ENCODE measurements at regions not wholly inside any gene's neighbourhood (a gene's known extent, or its start where the extent isn't known, plus 50 kb on each side); places are given as distances from the start of the nearest gene placed in this dataset.

DNA sequence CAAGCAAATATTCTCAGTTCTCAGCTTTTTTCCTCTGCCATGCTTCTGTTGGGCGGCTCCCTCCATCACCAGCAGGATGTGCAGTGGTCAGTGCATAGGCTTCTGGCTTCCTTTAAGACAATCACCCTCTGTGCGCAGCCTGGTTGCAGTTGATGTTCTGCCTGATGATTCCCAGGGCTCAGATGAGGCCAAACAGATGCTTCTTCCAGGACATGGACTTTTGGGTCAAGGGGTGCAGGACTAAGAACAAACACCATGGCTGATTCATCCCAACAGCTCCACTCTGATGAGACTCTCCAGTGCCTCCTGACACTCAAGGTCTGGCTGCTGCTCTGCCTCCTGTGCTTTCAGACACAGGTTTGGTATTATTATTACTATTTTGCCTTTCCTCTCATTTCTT, 554.8 kb upstream of the CDH4 start:
- H3K27me3 Mint-ChIP-seq = peaks cover 12% of the 10 kb centered on the region
- H3K9me3 Mint-ChIP-seq = no peaks in the 10 kb centered on the region
- H3K36me3 Mint-ChIP-seq (ENCODE audit: low read depth) = no peaks in the 10 kb centered on the region
- peaks cover 6% of the 10 kb centered on the region for H3K4me1 Mint-ChIP-seq (ENCODE audit: low read depth)
- H3K27ac Mint-ChIP-seq = no peak overlapping the region
- no peak overlapping the region for H3K4me3 Mint-ChIP-seq
- no peak for DNase-seq

DNA sequence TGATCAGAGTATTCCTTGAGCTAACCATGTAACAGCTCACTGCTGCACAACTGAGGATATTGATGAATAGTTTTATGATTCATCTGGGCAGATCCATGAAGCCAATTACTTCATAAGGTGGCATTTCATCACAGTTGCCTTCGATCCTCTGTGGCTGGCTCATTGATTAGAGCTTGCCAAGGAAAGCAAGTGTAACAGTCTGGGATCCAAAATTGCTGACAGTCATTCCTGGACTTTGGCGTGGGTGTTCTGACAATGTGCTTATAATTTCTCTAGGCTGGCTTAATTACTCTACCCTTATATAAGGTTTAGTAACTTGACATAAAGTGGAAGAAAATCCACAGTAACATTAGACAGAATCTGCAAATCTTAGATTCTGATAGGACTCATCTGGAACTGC, 551.3 kb upstream of the CDH4 start:
- no peaks in the 10 kb centered on the region for H3K9me3 Mint-ChIP-seq
- no peaks in the 10 kb centered on the region for H3K4me1 Mint-ChIP-seq (ENCODE audit: low read depth)
- no peaks in the 10 kb centered on the region for H3K27me3 Mint-ChIP-seq
- no peak for DNase-seq
- no peaks in the 10 kb centered on the region for H3K36me3 Mint-ChIP-seq (ENCODE audit: low read depth)
- H3K4me3 Mint-ChIP-seq = no peak overlapping the region
- no peak overlapping the region for H3K27ac Mint-ChIP-seq

DNA sequence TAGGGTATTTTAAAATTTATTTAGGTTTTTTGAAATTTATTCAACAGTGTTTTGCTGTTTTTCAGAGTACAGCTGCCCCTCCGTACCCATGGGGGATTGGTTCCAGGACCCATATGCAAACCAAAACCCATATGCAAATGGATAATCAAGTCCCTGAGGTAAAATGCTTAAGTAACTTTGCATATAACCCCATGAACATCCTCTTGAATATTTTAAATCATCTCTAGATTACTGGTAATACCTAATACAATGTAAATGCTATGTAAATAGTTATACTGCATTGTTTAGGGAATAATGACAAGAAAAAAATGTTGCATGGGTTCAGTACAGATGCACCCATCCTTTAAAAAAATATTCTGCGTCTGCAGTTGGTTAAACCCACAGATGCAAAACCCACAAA, 547.9 kb upstream of the CDH4 start:
- no peak overlapping the region for H3K27ac Mint-ChIP-seq
- H3K36me3 Mint-ChIP-seq (ENCODE audit: low read depth) = no peaks in the 10 kb centered on the region
- H3K4me3 Mint-ChIP-seq = no peak overlapping the region
- no peak for DNase-seq
- no peaks in the 10 kb centered on the region for H3K27me3 Mint-ChIP-seq
- H3K9me3 Mint-ChIP-seq = no peaks in the 10 kb centered on the region
- H3K4me1 Mint-ChIP-seq (ENCODE audit: low read depth) = no peaks in the 10 kb centered on the region

DNA sequence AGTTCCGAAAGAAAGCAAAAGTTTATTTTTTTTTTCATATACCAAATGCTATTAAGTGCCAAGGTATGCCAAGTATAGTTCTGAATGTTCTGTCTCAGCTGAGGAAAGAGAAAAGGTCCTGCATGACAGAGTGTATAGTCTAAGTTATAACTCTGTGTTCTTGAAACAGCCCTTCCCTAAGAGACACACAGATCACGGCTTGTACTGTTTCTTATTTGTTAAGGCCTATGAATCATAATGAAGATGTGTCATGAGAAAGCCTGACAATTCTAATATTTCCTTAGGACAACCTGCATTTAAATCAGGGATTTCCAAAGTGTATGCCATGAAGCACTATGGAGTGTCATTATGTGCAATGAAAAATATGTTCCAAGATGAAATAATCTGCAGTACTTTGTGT, 538.7 kb upstream of the CDH4 start:
- no peaks in the 10 kb centered on the region for H3K4me1 Mint-ChIP-seq (ENCODE audit: low read depth)
- H3K4me3 Mint-ChIP-seq = no peak overlapping the region
- no peak for DNase-seq
- peaks cover 7% of the 10 kb centered on the region for H3K27me3 Mint-ChIP-seq
- no peak overlapping the region for H3K27ac Mint-ChIP-seq
- H3K9me3 Mint-ChIP-seq = no peaks in the 10 kb centered on the region
- H3K36me3 Mint-ChIP-seq (ENCODE audit: low read depth) = no peaks in the 10 kb centered on the region

- H3K27me3 Mint-ChIP-seq = peaks cover 20% of the 10 kb centered on the region
- H3K9me3 Mint-ChIP-seq = no peaks in the 10 kb centered on the region
- DNase-seq = no peak
- H3K4me1 Mint-ChIP-seq (ENCODE audit: low read depth) = no peaks in the 10 kb centered on the region
- H3K27ac Mint-ChIP-seq = no peak overlapping the region
- H3K36me3 Mint-ChIP-seq (ENCODE audit: low read depth) = no peaks in the 10 kb centered on the region
- H3K4me3 Mint-ChIP-seq = no peak overlapping the region
These were observed 536.9 kb upstream of the CDH4 start for GRCh38 chr20:60715172-60715571.

GRCh38 chr20:60718743-60719480, 533.1 kb upstream of the CDH4 start:
- Mint-ChIP-seq H3K4me1 (ENCODE audit: low read depth) (no peaks in the 10 kb centered on the region), H3K4me3 (no peak overlapping the region), H3K27ac (no peak overlapping the region), H3K9me3 (no peaks in the 10 kb centered on the region), H3K27me3 (peaks cover 22% of the 10 kb centered on the region), H3K36me3 (ENCODE audit: low read depth) (no peaks in the 10 kb centered on the region)
- DNase-seq = no peak

DNA sequence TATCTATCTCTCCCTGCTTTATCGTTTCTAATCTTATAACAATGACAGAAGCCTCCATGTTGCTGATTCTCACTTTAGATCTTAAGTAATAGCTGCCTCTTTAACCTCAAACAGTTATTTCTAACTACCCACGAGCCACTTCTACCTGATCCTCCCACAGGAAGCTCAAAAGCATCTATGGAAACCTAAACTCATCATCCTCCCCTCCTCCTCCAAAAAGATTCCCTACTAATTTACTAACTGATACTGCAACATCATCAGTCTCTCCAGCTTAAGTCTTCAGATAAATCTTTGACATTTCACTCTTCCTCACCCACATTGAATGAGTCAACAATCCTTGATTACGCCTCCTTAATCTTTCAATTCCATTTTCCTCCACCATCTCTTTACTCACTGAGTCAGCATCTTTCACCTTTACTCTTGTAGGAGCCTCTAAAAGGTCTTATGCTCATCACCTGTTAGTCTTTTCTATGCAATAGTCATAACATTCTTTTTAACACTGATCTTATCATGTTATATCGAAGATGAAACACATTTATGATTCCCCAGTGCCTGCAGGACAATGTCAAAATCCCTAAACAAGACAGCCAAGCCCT, 526.7 kb upstream of the CDH4 start:
- H3K27me3 Mint-ChIP-seq = no peaks in the 10 kb centered on the region
- DNase-seq = no peak

DNA sequence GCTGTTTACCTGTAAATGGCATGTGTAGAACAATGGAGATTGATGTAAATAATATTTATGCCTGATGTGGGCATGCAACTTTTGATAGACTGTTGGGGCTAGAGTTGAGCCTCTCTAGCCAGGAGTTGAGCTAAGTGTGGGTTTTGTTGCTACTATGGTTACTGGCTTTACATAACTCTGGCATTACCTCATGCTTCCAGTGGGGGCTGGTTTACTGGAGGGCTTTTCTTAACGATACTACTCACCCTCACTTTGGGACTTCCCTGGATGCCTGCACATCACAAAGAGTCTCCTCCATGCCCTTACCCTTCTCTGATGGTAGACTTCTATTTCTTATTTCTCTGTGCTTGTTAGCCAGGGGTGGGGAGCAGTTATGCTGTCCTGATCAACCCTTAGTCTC, 524.6 kb upstream of the CDH4 start:
- H3K36me3 Mint-ChIP-seq (ENCODE audit: low read depth) = no peaks in the 10 kb centered on the region

More for the DNA sequence above, 526.7 kb upstream of the CDH4 start:
- no peak overlapping the region for H3K27ac Mint-ChIP-seq
- H3K36me3 Mint-ChIP-seq (ENCODE audit: low read depth) = no peaks in the 10 kb centered on the region
- no peak overlapping the region for H3K4me3 Mint-ChIP-seq
- no peaks in the 10 kb centered on the region for H3K9me3 Mint-ChIP-seq
- H3K4me1 Mint-ChIP-seq (ENCODE audit: low read depth) = no peaks in the 10 kb centered on the region

DNA sequence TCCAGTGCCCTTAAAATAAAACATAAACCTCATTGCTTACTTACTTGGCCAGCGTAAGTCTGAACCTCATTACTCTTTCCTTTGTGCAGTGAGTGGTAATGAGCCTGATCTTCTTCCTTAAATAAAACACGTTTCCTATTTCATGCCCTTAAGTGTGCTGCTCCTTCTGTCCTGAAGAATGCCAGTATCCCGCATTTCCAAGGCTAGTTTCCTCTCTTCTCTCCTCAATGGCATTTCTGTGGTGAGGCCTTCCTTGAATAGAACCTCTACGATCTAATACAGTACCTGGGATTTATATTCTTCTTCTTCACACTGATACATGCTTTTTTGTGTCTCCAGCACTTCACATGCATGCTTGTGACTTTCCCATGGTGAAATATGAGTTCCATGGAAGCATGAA, 523.4 kb upstream of the CDH4 start:
- Mint-ChIP-seq H3K36me3 (ENCODE audit: low read depth) (no peaks in the 10 kb centered on the region), H3K27ac (no peak overlapping the region), H3K4me3 (no peak overlapping the region), H3K9me3 (no peaks in the 10 kb centered on the region), H3K27me3 (peaks cover 3% of the 10 kb centered on the region), H3K4me1 (ENCODE audit: low read depth) (no peaks in the 10 kb centered on the region)
- no peak for DNase-seq

More for the DNA sequence above, 524.6 kb upstream of the CDH4 start:
- Mint-ChIP-seq H3K4me3 (no peak overlapping the region), H3K4me1 (ENCODE audit: low read depth) (no peaks in the 10 kb centered on the region), H3K9me3 (no peaks in the 10 kb centered on the region), H3K27me3 (peaks cover 3% of the 10 kb centered on the region), H3K27ac (no peak overlapping the region)
- no peak for DNase-seq

DNA sequence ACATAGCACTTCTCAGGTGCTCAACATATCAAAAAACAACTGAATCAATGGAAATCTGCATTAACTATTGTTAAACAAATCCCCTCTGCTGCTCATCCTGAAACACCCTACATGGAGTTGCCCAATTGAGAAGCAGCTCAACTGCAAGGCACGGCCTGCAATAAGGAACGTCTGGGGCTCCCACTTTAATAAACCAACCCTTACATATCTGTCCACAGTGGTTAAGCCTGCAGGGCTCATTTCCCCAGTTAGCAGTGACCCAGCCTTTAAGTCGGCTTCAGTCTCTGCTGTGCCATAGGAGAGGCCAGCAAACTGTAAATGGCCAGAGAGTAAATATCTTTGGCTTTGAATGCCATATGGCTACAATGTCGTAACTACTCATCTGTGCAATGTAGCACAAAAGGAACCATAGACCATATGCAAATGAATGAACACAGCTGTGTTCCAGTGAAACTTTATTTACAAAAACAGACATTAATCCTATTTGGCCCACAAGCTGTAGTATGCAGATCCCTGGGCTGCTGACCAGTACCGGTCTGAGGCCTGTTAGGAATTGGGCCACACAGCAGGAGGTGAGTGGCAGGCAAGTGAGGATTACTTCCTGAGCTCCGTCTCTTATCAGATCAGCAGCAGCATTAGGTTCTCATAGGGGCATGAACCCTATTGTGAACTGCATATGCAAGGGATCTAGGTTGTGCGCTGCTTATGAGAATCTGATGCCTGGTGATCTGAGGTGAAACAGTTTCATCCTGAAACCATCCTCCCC, 522.7 kb upstream of the CDH4 start:
- Mint-ChIP-seq H3K9me3 (no peaks in the 10 kb centered on the region), H3K27ac (no peak overlapping the region), H3K36me3 (ENCODE audit: low read depth) (no peaks in the 10 kb centered on the region), H3K4me3 (no peak overlapping the region), H3K27me3 (peaks cover 3% of the 10 kb centered on the region), H3K4me1 (ENCODE audit: low read depth) (no peaks in the 10 kb centered on the region)
- no peak for DNase-seq

- no peak overlapping the region for H3K4me3 Mint-ChIP-seq
These were observed 519.7 kb upstream of the CDH4 start for GRCh38 chr20:60732322-60732721.

GRCh38 chr20:60748086-60748485, 504.0 kb upstream of the CDH4 start:
- H3K4me3 Mint-ChIP-seq = no peak overlapping the region
- DNase-seq = no peak
- no peak overlapping the region for H3K27ac Mint-ChIP-seq
- no peaks in the 10 kb centered on the region for H3K36me3 Mint-ChIP-seq (ENCODE audit: low read depth)
- no peaks in the 10 kb centered on the region for H3K9me3 Mint-ChIP-seq
- no peaks in the 10 kb centered on the region for H3K27me3 Mint-ChIP-seq
- no peaks in the 10 kb centered on the region for H3K4me1 Mint-ChIP-seq (ENCODE audit: low read depth)

More at GRCh38 chr20:60732322-60732721, 519.7 kb upstream of the CDH4 start:
- H3K27me3 Mint-ChIP-seq = peaks cover 3% of the 10 kb centered on the region
- H3K9me3 Mint-ChIP-seq = no peaks in the 10 kb centered on the region
- no peak overlapping the region for H3K27ac Mint-ChIP-seq
- DNase-seq = no peak
- no peaks in the 10 kb centered on the region for H3K36me3 Mint-ChIP-seq (ENCODE audit: low read depth)
- no peaks in the 10 kb centered on the region for H3K4me1 Mint-ChIP-seq (ENCODE audit: low read depth)

DNA sequence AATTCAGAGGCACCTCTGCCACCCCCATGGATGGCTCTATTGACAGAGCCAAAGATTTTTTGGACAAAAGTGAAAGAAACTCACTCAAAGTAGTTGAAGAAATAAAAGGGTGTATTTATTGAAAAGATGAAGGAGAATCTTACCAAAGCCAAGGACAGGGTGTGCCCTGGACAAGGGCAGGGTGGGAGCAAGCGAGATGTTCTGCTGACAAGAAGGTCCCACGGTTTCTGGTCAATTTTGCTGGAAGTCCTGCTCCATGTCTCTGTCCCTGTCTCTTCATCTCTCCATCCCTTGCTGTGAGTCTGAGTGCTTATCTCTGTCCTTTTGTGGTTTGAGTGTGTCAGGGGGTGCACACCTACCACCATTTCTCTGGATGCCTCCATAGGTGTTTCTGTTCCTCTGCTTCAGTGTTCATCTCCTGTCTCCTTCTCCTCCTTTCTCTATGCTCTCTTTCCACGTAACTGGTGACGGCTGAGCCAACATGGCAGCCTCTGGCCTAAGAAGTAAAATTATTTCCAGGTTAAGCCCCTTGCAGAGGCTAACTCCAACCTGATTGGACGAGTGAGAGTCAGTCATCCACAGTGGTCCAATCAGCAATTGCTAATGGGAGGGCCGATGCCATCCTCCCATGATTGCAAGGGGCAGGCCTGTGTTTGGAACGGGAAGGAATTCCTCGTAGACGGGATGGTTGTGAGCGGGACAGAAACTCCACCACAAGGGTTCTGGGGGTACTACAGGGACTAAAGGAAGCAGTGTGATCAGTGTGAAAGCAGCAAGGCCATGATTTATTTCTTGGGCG, 502.1 kb upstream of the CDH4 start:
- no peak overlapping the region for H3K27ac Mint-ChIP-seq
- DNase-seq = no peak
- no peaks in the 10 kb centered on the region for H3K4me1 Mint-ChIP-seq (ENCODE audit: low read depth)
- no peak overlapping the region for H3K4me3 Mint-ChIP-seq
- H3K36me3 Mint-ChIP-seq (ENCODE audit: low read depth) = no peaks in the 10 kb centered on the region
- no peaks in the 10 kb centered on the region for H3K9me3 Mint-ChIP-seq
- H3K27me3 Mint-ChIP-seq = no peaks in the 10 kb centered on the region

GRCh38 chr20:60750909-60751308, 501.2 kb upstream of the CDH4 start:
- H3K4me3 Mint-ChIP-seq = no peak overlapping the region
- no peak overlapping the region for H3K27ac Mint-ChIP-seq
- H3K36me3 Mint-ChIP-seq (ENCODE audit: low read depth) = no peaks in the 10 kb centered on the region
- no peaks in the 10 kb centered on the region for H3K27me3 Mint-ChIP-seq
- H3K4me1 Mint-ChIP-seq (ENCODE audit: low read depth) = no peaks in the 10 kb centered on the region
- no peaks in the 10 kb centered on the region for H3K9me3 Mint-ChIP-seq
- DNase-seq = no peak
